ENCODE measurements at regions not wholly inside any gene's neighbourhood (a gene's known extent, or its start where the extent isn't known, plus 50 kb on each side); places are given as distances from the start of the nearest gene placed in this dataset.

- Histone ChIP-seq H3K36me3 (no peaks in the 10 kb centered on the region), H3K4me1 (replicated peaks) (no peaks in the 10 kb centered on the region), H3K4me3 (no peak overlapping the region), H3K27ac (no peak overlapping the region), H3K9me3 (replicated peaks) (no peaks in the 10 kb centered on the region), H3K27me3 (replicated peaks) (peaks cover 8% of the 10 kb centered on the region)
- no peak for DNase-seq (ENCODE audit: low read depth in 1 of 2, low spot score in 2 of 2)
Measured at GRCh38 chr16:49970797-49971431, 54.1 kb upstream of the CNEP1R1 start.

- Histone ChIP-seq H3K36me3 (no peaks in the 10 kb centered on the region), H3K9me3 (replicated peaks) (no peaks in the 10 kb centered on the region), H3K4me1 (replicated peaks) (no peaks in the 10 kb centered on the region), H3K27me3 (replicated peaks) (peaks cover 8% of the 10 kb centered on the region), H3K4me3 (no peak overlapping the region), H3K27ac (no peak overlapping the region)
- no peak for DNase-seq (ENCODE audit: low read depth in 1 of 2, low spot score in 2 of 2)
Measured at GRCh38 chr16:49972280-49972679, 52.7 kb upstream of the CNEP1R1 start.

- Histone ChIP-seq H3K27me3 (replicated peaks) (peaks cover 8% of the 10 kb centered on the region), H3K9me3 (replicated peaks) (no peaks in the 10 kb centered on the region), H3K4me3 (no peak overlapping the region), H3K36me3 (no peaks in the 10 kb centered on the region), H3K27ac (no peak overlapping the region), H3K4me1 (replicated peaks) (no peaks in the 10 kb centered on the region)
- DNase-seq (ENCODE audit: low read depth in 1 of 2, low spot score in 2 of 2): no peak
Measured at GRCh38 chr16:49972961-49973360, 52.1 kb upstream of the CNEP1R1 start.
